IPS DF 4.7 (cell line): ENCODE measurements at regions not wholly inside any gene's neighbourhood (a gene's known extent, or its start where the extent isn't known, plus 50 kb on each side); places are given as distances from the start of the nearest gene placed in this dataset.

Source experiments
- DNase-seq: peaks from one replicate; pipeline ENCODE4 v3.0.0-alpha.2; 2013; ENCODE audit warnings: low spot score; ENCODE audit errors: extremely low read depth

GRCh38 chr18:78522507-78522906 lies 457.1 kb upstream of the SALL3 start:
- no peak for DNase-seq

DNA sequence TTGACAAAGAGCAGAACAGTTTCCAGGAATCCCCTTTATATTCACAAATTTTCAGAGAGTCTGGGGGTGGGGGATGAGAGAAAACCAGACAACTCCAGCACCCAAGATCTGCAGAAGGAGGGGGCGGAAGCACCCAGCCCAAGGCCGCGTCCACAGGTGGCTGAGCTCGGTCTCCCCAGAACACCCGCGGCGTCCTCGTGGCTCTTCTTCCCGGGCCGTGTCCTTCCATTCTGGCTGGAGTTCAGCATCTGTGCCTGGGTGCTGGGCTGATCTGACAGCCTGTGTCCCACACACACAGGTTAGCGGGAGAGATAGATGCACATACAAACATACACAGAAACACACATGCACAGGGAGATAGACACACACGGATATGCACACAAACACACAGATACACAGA lies 455.8 kb upstream of the SALL3 start:
- DNase-seq, result no peak

DNA sequence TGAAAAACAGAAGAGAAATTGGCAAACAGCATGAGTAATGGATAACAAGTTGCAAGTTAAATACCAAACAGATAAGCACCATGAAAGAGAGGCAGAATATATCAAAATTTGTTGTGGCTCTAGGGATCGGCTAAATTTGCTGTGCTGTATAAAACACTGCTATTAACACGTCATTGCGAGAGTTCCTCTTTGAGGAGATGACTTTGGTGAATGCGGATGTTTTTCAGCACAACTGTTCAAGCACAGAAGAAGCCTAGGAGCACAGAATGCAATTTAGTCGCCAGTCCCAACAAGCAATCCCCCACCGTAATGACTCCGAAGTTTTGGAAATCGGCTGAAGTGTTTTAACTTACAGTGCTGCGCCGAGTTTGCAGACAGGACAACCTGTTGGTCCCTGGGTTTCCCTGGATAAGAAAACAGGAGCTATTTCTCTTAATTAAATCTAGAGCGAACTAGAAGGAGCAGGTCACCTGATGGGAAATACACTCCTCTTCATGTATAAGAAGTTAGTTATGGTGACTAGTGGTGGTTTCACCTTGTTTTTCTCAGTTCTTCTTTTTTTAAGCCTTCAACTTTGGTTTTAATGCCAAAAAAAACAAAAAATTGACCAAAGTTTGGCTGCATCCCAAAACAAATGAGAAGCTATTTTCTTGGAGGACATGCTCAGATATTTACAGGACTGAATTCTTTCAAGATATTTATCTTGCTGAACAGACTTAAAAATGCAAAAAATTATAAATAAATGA lies 454.1 kb upstream of the SALL3 start:
- no peak for DNase-seq

DNA sequence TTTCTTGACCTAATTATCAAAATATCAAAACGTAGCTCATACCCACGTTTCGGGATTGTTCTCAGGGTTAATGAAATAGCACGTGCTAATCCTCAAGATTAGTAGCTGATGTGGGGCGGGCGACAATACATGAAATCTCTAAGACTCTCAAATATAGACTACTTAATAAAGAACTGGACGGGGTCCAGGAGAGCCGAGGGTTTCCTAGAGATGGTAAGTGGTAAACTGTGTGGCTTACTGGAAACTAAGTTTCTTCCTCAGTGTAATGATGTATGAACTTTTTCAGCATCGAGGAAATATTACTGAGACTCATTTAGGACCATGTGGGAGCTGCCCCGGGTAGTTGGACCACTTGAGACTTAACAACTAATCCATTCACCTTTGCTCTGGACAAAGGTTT lies 453.3 kb upstream of the SALL3 start:
- DNase-seq, result no peak

- DNase-seq, result no peak
Measured at GRCh38 chr18:78526923-78527711, 452.5 kb upstream of the SALL3 start.

GRCh38 chr18:78527984-78528383 lies 451.6 kb upstream of the SALL3 start:
- DNase-seq, result no peak

GRCh38 chr18:78528411-78529258 lies 451.0 kb upstream of the SALL3 start:
- no peak for DNase-seq

- no peak for DNase-seq
Measured at GRCh38 chr18:78531637-78532036, 448.0 kb upstream of the SALL3 start.

DNA sequence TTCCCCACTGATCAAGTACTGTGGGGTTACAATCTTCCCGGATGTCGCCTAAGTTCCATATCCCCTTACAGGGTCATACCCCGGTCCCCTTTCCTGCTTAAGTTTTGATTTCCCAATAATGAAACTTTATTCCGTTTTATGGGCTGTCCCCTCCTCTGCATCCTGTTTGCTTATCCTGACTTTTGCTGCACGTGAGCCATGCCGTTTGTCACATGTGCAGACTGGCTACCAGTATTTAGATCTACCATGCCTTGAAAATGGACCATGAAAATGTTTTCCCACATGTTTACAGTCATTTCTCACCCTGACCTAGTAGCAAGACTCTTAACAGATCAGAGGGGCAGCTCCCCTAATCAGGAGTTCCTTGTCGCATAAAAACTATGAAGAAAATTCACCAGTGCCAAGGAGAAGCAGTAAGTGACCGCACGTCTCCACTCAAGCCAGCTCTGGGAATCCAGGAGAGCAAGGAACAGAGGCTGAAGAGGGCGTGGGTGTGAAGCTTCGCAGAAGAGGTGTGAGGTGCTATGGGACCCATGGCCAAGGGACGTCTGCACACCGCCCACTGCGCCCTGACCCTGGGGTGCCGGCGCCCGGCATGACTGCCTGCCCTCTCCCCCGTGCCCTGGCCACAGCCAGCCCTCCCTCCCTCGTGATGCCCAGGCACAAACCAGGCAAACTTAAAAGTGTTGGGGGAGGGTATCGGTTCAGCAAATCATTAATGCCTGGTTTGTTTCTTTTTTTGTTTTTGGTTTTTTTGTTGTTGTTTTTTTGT lies 440.8 kb upstream of the SALL3 start:
- DNase-seq, result no peak

- DNase-seq, result no peak
Measured at GRCh38 chr18:78540636-78541529, 438.7 kb upstream of the SALL3 start.

- DNase-seq, result no peak
Measured at GRCh38 chr18:78542204-78542603, 437.4 kb upstream of the SALL3 start.

- no peak for DNase-seq
Measured at GRCh38 chr18:78543201-78543725, 436.4 kb upstream of the SALL3 start.

DNA sequence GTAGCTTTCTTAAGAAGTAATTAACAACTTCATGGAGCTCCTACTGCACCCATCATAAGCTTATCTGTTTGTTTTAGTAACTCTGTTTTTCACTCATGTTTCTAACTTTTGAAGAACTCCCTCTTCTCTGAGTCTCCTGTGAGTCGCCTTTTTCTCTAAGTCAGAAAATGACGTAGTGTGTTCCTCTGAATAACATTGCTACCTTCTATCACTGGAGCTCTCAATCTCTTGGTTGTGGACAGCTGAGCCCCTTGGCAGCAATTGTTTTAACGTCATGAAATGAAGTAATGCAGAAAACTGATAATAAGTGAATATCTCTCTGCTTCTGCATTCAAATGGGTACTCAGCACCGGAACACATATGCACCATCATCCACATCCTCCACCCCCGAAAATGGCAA lies 433.3 kb upstream of the SALL3 start:
- DNase-seq, result no peak

DNA sequence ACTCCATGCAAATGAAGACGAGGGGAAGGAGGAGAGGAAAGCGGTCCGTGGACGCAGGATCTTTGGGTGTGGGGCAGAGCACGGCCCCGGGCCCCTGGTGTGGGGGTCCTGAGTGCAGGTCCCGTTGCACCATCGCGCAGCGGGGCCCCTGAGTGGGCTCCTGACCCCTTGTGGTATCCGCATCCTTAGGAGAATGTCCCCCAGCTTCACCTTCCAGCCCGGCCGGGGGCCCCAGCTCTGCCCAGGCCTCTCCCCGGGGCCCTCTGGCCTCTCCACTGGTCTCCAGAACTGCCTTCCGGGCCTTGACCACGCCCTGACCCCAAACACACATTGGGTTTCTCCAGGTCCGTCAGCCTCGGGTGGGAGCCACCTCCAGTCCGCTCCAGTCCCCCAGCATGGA lies 431.8 kb upstream of the SALL3 start:
- DNase-seq, result no peak

DNA sequence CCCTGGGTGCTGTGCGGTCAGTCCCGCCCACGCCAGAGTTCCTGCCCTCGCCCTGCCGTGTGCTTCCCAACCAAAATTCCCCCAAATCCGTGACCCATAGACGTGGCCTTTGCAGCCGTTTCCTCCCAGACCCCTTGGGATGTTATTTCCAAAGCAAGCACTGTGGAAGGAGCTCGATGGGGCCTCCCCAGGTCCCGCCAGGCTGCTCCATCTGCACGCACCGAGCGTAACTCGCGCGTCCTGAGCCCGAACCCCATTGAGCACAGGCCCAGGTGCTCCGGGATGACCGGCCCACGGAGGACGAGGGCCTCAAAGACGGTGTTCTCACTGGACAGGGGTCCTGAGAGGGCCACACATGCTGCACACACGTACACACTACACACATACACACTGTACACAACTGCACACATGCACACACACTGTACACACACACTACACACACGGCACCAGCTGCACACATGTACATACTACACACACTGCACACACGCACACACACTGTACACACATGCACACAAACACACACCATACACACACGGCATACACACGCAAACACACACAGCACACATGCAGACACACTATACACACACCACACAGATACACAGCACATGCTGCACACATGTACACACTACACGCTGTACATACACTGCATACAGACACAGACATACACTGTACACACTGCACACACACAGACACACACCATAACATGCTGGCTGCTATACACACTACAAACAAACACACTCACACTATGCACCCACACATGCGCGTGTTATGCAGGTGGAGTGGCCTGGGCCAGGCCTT lies 431.2 kb upstream of the SALL3 start:
- DNase-seq, result no peak

DNA sequence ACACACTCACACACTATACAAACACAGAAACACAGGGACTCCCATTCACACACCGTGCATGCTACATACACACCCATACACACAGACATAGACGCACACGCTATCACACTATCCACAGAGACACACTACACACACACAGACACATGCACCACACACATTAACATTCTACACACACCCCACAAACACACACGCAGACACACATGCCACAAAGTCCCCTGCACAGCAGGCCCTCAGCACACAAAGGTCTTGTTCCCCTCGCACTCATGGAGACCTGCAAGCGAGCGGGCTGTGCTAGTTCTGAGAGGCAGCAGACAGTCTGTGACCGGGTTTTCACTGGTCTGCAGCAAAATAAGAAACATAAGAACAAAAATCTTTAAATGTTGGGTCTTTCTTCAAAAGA lies 429.6 kb upstream of the SALL3 start:
- no peak for DNase-seq

DNA sequence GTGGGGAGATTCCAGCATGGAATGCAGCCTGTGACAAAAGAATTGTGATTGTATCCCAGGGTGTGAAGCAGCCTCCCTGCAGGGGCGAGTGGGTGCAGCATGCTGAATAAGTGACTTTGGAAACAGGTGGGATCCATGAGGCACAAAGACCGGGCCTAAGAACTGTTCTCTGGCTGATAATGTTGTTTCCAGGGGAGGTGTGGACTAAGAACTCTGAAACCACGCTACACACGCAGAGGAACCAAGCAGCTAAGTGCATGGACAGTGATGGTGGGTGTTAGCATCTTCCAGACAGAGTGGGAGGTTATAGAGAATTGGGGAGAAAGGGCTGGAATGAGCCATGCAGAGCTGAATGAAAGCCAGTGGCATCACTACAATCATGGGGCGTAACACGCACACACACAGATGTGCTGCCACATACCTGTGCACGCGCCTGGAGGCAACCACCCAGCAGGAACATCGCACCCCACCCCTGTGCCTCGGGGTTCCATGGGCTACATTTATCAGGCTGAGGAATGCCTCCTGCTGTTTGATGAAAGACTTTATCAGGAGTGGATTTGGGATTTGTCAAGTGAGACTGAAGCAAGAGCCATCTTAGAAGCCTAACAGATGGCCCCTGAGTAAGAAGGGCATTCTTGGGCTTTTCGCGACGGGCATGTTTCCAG lies 424.5 kb upstream of the SALL3 start:
- no peak for DNase-seq

DNA sequence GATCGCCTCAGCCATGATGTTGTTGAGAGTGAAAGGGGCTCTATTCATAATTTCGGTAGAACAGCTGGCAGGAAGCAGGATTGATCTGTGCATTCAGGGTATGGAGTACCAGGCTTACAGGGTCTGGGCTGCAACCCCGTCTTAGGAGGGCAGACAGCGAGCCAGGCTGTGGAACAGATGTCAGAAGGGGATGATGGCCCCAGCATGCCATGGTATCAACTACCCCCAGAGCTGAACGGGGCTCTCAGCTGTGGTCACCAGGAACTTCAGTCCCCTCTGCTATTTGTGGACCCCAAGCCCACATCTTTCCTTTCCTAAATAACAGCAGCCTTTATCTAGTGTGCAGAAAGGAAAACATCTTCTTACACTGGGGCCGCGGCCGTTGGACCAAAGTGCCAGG lies 422.2 kb upstream of the SALL3 start:
- DNase-seq, result no peak
